ENCODE measurements at regions not wholly inside any gene's neighbourhood (a gene's known extent, or its start where the extent isn't known, plus 50 kb on each side); places are given as distances from the start of the nearest gene placed in this dataset.
"Not testable (repeated sequence)": the region's sequence is repeated elsewhere in the genome, so short reads cannot be mapped to it uniquely, and the experiment has no call there.

DNA sequence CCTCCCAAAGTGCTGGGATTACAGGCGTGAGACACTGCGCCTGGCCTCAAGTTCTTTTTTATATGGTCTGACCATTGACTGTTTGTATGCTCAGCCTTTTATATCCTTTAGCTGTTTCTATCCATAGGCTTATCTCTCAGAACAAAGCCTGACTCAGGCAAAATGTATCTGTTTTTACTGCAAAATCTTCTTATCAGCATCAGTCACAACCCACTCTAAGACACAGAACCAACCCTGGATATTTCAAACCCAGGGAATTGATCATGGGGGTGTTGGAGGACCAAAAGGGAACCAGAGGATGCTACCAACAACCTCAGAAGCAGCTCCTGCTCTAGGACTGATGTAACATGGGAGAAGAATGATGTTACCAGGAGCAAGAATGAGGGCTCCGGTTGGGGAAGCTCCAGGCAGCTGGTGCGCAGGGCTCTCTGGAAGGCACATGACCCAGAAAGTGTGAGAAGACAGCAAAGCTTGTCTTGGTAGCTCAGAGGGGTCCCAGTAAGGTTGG is 75.3 kb upstream of the NCK2 start:
- no peaks in the 10 kb centered on the region for H3K36me3 ChIP-seq
- H3K27ac ChIP-seq = no peak overlapping the region
- no peaks in the 10 kb centered on the region for H3K4me1 ChIP-seq
- H3K9me3 ChIP-seq (replicated peaks) = peaks cover 10% of the 10 kb centered on the region; the same call in 1 of the 2 replicates
- DNase-seq = no peak
- no peak overlapping the region for H3K4me3 ChIP-seq
- no peaks in the 10 kb centered on the region for H3K27me3 ChIP-seq

DNA sequence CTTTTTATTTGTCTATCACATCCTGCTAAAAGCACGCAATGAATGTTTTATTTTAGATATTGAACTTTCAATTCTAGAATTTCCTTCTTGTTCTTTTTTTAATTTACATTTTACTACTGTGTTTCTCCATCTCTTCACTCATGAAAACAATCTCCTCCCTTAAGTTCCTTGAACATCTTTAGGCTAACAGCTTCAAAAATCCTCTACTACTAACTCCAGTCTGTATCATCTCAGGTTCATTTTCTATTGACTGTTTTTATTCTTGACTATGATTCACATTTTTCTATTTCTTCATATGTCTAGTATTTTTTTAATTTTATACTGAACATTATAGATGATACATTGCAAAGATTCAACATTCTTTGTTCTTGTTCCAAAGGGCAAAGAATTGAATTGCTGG is 79.2 kb upstream of the NCK2 start:
- peaks cover 11% of the 10 kb centered on the region; the same call in 1 of the 2 replicates for H3K9me3 ChIP-seq (replicated peaks)
- DNase-seq = no peak
- no peaks in the 10 kb centered on the region for H3K4me1 ChIP-seq
- H3K27me3 ChIP-seq = no peaks in the 10 kb centered on the region
- no peaks in the 10 kb centered on the region for H3K36me3 ChIP-seq
- H3K27ac ChIP-seq = no peak overlapping the region
- no peak overlapping the region for H3K4me3 ChIP-seq

- Histone ChIP-seq H3K9me3 (replicated peaks) (peaks cover 7% of the 10 kb centered on the region; the same call in 1 of the 2 replicates), H3K36me3 (no peaks in the 10 kb centered on the region), H3K27ac (no peak overlapping the region), H3K4me3 (no peak overlapping the region), H3K4me1 (no peaks in the 10 kb centered on the region), H3K27me3 (no peaks in the 10 kb centered on the region)
- no peak for DNase-seq
These were observed 84.2 kb upstream of the NCK2 start for GRCh38 chr2:105660489-105660888.

DNA sequence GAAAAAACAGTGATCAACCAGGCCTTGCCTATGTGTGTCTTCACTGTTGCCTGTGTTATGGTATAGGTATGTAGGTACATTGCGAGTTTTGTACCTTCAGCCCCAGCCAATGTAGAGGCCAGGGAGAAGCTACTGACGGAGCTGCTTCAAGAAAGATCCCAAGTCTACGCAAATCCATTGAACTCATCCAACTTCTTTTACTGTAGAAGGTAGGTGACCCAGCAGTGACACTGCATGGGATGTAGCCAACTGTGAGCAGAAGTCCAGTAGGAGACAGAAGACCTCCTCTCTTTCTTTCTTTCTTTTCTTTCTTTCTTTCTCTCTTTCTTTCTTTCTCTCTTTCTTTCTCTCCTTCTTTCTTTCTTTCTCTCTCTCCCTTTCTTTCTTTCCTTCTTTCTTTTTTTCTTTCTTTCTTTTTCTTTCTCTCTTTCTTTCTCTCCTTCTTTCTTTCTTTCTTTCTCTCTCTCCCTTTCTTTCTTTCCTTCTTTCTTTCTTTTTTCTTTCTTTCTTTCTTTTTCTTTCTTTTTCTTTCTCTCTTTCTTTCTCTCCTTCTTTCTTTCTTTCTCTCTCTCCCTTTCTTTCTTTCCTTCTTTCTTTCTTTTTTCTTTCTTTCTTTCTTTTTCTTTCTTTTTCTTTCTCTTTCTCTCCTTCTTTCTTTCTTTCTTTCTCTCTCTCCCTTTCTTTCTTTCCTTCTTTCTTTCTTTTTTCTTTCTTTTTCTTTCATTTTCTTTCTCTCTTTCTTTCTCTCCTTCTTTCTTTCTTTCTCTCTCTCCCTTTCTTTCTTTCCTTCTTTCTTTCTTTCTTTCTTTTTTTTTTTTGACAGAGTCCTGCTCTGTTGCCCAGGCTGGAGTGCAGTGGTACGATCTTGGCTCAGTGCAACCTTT is 88.7 kb upstream of the NCK2 start:
- H3K9me3 ChIP-seq (replicated peaks); H3K4me3 ChIP-seq; H3K4me1 ChIP-seq; H3K27ac ChIP-seq; H3K27me3 ChIP-seq; DNase-seq; H3K36me3 ChIP-seq: not testable (repeated sequence)

- no peak overlapping the region for H3K27ac ChIP-seq
- 0 out of 2 replicates have a peak, but pooled peaks cover under 1% of the 10 kb centered on the region for H3K9me3 ChIP-seq (replicated peaks)
- no peaks in the 10 kb centered on the region for H3K36me3 ChIP-seq
- H3K27me3 ChIP-seq = no peaks in the 10 kb centered on the region
- no peak overlapping the region for H3K4me3 ChIP-seq
- H3K4me1 ChIP-seq = no peaks in the 10 kb centered on the region
- no peak for DNase-seq
These were observed 89.5 kb upstream of the NCK2 start for GRCh38 chr2:105655244-105655643.

DNA sequence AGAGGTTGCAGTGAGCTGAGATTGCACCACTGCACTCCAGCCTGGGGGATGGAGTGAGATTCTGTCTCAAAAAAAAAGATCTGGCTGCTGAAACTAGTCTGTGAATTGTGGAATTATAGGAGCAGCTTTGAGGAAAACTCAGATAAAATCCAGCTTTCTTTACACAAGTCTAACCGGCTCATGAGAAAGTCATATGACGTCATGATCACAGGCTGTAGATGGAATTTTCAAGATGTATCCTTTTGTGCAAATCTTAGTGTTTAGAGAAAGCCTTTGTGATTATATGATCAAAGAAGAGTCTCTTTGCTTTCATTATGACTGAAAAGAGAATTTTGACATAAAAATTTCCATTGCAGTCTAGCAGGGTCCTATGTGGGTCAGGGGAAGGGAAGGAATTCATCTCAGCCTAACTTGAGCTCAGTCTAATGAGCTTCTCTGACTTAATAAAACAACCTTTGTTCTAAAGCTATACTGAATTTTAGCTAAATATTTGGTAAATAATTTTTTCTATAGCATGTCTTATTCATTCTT is 90.2 kb upstream of the NCK2 start:
- H3K4me1 ChIP-seq = no peaks in the 10 kb centered on the region
- no peaks in the 10 kb centered on the region for H3K27me3 ChIP-seq
- H3K27ac ChIP-seq = no peak overlapping the region
- H3K9me3 ChIP-seq (replicated peaks) = no peaks in the 10 kb centered on the region
- no peak for DNase-seq
- H3K4me3 ChIP-seq = no peak overlapping the region
- no peaks in the 10 kb centered on the region for H3K36me3 ChIP-seq

- no peaks in the 10 kb centered on the region for H3K4me1 ChIP-seq
- DNase-seq = no peak
- no peaks in the 10 kb centered on the region for H3K27me3 ChIP-seq
- no peaks in the 10 kb centered on the region for H3K36me3 ChIP-seq
- no peak overlapping the region for H3K4me3 ChIP-seq
- no peak overlapping the region for H3K27ac ChIP-seq
- H3K9me3 ChIP-seq (replicated peaks) = 0 out of 2 replicates have a peak, but pooled peaks cover 3% of the 10 kb centered on the region
These were observed 91.4 kb upstream of the NCK2 start for GRCh38 chr2:105653302-105653701.

DNA sequence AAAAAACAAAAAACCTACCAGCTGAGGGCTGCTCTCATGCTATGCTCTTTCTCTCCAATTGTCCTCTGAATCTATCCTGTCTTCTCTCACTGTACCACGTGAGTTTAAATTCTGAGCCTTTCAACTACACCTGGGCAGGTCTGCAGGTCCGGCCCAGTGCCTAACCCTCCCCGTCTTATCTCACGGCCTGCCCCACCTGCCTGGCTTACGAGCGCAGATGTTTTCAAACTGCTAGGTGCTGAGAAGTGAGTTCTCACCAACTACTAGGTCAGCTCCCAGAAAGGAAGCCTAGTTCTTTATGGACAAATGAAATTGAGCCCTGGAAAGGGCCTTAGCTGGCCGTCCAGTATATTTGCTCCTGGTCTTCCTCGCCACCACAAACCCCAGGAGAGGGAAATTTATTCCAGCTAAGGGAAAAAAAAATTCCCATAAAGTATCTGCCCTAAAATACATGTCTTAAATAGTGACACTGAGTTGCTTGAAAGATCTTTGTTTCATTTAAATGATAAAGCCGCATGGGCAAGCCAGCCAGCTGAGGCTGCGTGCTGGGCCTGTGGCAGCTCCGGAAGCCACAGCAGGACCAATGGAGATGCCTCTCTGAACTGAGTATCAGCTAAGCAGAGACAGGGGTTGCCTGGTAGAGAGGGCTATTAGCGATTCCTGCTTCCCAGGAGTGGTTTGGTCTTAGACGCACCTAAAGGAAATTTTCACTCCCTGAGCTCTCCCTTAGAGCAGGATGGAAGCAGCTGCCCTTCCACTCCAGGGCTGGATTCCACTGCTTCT is 92.5 kb upstream of the NCK2 start:
- H3K27ac ChIP-seq = no peak overlapping the region
- H3K4me3 ChIP-seq = no peak overlapping the region
- H3K27me3 ChIP-seq = no peaks in the 10 kb centered on the region
- H3K36me3 ChIP-seq = no peaks in the 10 kb centered on the region
- no peak for DNase-seq
- H3K9me3 ChIP-seq (replicated peaks) = 0 out of 2 replicates have a peak, but pooled peaks cover 3% of the 10 kb centered on the region
- no peaks in the 10 kb centered on the region for H3K4me1 ChIP-seq

DNA sequence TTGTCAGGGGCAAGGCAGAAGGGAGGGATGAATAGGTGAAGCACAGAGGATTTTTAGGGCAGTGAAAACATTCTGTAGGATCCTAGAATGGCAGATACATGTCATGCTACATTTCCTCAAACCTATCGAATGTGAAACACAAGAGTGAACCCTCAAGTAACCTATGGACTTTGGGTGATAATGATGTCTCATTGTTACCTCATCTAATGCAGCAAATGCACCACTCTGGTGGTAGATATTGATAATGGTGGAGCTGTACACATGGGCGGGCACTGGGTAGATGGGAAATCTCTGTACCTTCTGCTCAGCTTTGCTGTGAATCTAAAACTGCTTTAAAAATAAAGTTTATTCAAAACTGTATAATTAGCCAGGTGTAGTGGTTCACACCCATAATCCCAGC is 95.2 kb upstream of the NCK2 start:
- H3K9me3 ChIP-seq (replicated peaks) = peaks cover 3% of the 10 kb centered on the region; the same call in 1 of the 2 replicates
- no peak overlapping the region for H3K27ac ChIP-seq
- no peak overlapping the region for H3K4me3 ChIP-seq
- H3K36me3 ChIP-seq = no peaks in the 10 kb centered on the region
- DNase-seq = no peak
- no peaks in the 10 kb centered on the region for H3K27me3 ChIP-seq
- H3K4me1 ChIP-seq = no peaks in the 10 kb centered on the region; the same call in 1 of the 2 replicates

DNA sequence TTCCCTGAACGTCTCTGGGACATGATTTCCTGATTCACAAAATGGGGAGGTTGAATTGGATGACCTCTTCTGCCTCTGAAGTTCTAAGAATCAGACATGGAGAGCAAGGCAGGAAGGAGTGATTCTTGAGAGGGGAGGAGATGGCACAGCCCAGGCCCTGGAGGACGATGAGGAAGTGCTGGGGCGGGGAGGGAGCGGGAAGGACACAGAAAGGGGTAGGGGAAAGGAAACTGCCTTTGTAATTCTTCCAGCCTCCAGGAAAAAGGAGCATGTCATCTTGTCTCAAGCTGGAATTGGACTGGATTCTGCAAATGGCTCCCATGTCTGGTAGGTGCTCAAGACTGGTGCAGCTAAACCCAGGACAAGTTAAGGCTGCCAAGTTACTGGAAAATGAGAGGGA is 97.0 kb upstream of the NCK2 start:
- Histone ChIP-seq H3K36me3 (no peaks in the 10 kb centered on the region), H3K27me3 (no peaks in the 10 kb centered on the region), H3K27ac (no peak overlapping the region), H3K9me3 (replicated peaks) (peaks cover 3% of the 10 kb centered on the region; the same call in 1 of the 2 replicates), H3K4me1 (peaks cover 10% of the 10 kb centered on the region), H3K4me3 (no peak overlapping the region)
- no peak for DNase-seq

GRCh38 chr2:105646774-105647076 is 98.0 kb upstream of the NCK2 start:
- Histone ChIP-seq H3K4me3 (no peak overlapping the region), H3K27ac (no peak overlapping the region), H3K27me3 (no peaks in the 10 kb centered on the region), H3K4me1 (peaks cover 10% of the 10 kb centered on the region), H3K9me3 (replicated peaks) (peaks cover 3% of the 10 kb centered on the region; the same call in 1 of the 2 replicates), H3K36me3 (no peaks in the 10 kb centered on the region)
- DNase-seq = no peak

- Histone ChIP-seq H3K9me3 (replicated peaks) (peaks cover 3% of the 10 kb centered on the region; the same call in 1 of the 2 replicates), H3K4me3 (no peak overlapping the region), H3K27me3 (no peaks in the 10 kb centered on the region), H3K36me3 (no peaks in the 10 kb centered on the region), H3K4me1 (peaks cover 15% of the 10 kb centered on the region), H3K27ac (no peak overlapping the region)
- no peak for DNase-seq
These were observed 98.6 kb upstream of the NCK2 start for GRCh38 chr2:105645938-105646773.

DNA sequence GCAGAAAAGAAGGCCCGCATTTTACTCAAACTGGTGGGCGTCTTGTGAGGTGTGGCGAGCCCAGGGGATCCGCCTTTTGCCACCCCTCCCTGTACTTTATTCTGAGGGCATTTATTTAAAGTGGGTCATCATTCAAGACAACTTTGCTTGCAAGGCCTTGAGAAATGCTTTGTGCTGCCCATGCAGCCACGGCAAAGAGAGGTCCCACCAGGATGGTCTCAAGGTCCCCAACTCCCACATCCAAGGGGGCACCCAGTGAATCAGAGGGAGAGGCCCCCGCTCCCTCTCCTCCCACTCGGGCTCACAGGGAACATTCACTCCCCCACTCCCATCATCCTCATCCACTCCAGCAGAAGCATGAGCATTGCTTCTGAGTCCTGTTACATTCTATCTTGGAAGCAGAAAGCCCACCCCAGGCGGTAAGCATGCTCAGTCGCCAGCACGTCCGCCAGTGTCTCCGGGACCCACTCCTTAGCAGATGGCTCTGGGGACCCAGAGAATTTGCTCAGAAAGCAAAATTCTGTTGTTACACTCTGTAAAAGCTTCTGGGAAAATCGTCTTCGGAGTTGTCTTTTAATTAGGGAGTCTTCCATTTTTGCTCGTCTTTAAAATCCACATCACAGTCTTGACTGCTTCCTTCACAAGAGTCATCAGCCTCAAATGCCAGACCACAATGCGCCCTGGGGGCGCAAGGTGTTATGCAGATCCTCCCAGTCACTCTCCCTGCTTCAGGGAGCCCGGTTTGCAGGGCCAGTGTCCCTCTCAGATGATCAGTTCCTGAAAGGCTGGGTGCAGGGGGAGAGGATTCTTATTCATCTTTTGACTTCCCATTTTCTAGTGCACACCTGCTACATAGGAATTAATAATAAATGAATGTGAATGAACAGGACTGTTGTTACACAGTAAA is 99.4 kb upstream of the NCK2 start:
- Histone ChIP-seq H3K36me3 (no peaks in the 10 kb centered on the region), H3K27ac (no peak overlapping the region), H3K4me1 (peaks cover 24% of the 10 kb centered on the region), H3K4me3 (no peak overlapping the region), H3K27me3 (no peaks in the 10 kb centered on the region), H3K9me3 (replicated peaks) (peaks cover 3% of the 10 kb centered on the region; the same call in 1 of the 2 replicates)
- peak in 1 of 2 experiments; percentile 20 for DNase-seq
